GM19328 (cell line): ENCODE measurements at regions not wholly inside any gene's neighbourhood (a gene's known extent, or its start where the extent isn't known, plus 50 kb on each side); places are given as distances from the start of the nearest gene placed in this dataset.

ENCODE experiments used
- ATAC-seq: cut with Tn5 transposase; IDR thresholded peaks from one replicate; pipeline ENCODE4 v1.9.1; 2021; ENCODE audit warnings: mild to moderate bottlenecking, moderate library complexity; ENCODE audit not compliant: unreplicated experiment

DNA sequence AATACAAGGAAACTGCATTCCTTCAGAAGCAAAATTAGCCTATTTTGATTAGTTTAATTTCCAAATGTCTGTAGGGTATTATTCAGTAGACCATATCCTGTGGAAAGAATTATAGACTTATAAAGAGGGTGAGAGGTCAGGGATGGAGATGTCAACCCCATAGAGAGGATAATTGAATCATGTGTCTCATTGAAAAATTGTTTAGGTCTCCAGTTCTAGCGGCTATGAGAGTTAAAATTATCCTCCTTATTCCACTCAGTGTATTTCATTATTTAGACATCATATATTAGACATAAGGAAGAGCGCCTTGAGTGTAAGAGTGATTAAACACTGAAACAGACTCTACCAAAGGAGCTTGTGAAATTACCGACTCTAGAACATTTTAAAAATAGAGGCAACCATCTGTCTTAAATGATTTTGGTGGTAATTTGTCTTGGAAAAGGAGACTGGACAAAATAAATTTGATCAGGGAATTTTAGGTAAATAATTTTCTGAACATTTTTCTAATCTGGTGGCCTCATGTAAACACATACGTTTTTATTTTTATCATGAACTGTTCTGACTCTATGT lies 654.4 kb upstream of the TENM3 start:
- no peak for ATAC-seq

DNA sequence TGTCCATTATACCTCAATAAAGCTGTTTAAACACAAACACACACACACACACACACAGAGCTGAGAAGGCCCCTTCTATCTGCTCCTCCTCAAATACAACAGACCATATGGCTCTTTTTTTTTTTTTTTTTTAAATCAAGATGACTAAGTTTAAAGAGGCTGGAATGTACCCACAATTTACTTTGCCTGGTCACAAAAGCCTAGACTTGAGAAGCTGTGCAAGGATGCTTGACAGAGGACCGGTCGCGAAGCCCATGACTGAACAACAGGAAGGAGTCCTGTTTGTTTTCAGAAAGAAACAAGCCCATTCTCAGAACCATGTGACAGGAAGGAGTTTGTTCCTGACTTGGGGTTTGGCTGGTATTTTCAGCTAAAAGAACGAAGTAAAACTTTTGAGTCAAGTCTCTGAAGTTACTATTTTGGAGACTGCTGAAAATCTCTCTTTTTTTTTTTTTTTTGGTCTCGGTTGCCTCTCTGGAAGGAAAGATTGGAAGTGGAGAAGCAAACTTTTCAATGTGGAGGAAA lies 650.9 kb upstream of the TENM3 start:
- ATAC-seq = no peak

DNA sequence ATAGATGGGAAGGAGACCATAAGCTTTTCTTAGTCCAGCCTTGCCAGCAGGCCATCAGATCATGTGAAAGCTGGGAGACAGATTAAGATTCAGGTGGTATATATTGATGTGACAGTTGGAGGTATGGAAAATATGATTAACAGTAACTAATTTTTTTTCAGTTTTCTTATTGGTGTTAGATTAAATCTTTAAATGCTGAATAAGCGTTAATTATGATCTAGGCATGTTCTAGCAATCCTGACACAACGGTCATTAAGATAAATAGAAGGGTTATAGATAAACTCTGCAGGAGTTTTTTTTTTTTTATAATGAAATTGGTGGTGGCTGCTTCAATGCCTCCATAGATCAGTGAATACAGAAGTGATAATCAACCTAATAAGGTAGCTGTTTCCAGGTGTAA lies 649.5 kb upstream of the TENM3 start:
- no peak for ATAC-seq

DNA sequence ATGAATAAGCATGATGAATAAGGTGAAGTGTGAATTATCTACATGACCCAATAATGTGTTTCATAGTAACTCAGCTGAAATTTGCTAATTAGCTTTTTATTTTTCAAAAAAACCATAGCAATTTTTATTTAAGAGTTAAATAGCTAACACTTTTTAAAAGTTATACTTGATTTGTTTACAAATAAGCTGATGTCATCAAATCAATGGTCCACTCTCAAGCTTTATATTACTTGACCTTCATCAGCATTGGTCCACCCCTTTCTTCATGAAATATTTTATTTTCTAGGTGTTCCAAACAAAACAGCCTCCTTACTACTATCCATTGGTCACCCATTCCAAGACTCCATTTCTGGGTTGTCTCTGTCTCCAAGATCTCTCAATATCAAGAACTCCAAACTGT lies 649.0 kb upstream of the TENM3 start:
- no peak for ATAC-seq

DNA sequence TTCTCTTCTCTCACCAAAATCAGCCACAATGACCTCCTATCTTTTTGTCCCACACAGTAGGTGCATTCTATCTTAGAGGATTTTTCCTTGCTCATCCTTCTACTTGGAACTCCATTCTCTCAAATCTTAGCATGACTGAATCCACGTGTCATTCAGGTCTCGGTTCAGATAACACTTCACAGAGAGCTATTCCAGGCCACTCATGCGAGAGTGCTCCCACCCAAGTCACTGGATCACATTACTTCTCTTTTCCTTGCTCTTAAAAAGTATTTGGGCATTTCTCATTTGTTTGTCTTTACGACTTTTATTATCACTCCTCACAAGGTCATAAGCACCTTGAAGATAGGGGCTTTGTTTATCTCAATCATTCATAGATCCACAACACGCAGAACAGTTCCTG lies 647.5 kb upstream of the TENM3 start:
- no peak for ATAC-seq

DNA sequence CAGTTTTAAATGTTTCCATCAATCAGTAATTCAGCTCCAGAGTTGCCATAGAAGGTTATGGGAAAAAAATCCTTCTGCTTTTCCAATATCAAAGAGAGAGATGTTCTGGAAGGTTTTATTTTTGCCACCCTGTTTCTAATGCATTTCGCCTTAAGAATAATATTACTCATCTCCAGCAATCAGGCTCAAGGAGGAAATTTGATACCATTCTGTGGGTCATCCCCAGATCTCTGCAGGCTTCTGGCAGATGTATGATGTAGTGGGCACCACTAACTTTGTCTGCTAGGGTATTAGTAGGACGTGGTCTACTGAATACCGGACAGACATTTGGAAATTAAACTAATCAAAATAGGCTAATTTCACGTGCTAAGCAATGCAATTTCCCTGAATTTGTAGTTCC lies 645.4 kb upstream of the TENM3 start:
- no peak for ATAC-seq

DNA sequence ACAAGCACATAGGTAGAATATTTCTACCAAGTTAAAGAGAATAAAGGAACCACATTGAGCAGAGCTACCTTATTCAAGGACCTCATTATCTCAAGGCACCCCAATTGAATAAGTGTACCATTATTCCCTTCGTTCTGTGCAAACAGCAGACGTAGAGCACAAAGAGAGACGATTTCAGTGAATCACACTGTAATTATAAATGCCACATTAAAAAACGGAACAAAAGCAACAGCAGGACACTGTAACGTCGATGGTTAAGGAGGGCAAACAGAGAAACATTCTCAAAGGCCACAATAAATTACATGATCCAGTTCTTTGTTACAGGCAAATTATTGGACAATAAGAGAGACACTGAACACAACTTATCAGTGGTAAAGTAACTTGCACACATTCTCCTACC lies 644.1 kb upstream of the TENM3 start:
- no peak for ATAC-seq

DNA sequence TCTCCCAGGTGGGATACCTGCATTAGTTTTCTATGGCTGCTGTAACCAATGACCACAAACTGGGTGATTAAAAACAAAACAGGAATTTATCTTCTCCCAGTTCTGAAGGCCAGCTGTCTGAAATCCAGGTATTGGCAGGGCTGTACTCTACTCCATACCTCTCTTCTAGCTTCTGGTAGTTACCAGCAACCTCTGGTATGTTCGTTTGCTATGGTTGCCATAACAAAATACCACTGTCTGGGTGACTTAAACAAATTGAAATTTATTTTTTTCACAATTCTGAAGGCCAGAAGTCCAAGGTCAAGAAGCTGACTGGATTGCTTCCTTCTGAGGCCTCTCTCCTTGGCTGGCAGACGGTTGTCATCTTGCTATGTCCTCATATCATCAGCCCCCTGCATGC lies 642.1 kb upstream of the TENM3 start:
- ATAC-seq = no peak

DNA sequence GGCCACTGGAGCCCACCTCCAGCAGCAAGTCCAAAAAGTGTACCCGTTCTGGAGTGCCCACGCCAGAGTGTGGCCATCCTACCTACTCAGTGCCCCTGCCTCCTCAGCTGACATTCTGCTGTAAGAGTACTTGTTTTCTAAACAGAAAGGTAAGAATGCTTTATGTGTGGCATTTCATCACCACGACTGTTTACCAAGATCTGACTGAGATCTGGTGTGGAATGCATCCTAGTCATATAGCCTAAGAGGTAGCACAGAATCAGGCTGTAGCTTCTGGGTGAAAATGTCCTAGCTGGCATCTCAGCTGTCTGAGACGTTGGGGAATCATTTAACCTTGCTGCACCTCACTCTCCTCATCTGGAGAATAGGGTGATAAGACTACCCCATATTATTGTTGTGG lies 638.7 kb upstream of the TENM3 start:
- ATAC-seq = no peak

DNA sequence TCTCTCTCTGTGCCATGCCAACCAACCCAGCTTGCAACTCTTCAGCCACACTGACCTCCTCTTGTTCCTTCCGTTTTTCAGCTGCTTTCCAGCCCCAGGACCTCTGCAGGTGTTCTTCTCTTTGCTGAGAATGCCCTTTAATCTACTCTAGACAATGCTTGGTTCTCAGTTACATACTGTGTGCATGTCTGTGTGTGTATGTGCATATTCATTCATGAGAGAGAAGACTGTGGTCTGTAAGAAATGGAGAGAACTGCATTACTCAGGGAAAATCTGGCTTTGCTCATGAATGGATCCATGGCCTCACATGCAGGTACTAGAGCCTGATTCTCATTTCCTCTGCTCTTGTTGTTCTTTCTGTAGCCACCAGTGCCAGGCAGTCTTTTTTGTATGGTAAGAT lies 636.9 kb upstream of the TENM3 start:
- no peak for ATAC-seq

DNA sequence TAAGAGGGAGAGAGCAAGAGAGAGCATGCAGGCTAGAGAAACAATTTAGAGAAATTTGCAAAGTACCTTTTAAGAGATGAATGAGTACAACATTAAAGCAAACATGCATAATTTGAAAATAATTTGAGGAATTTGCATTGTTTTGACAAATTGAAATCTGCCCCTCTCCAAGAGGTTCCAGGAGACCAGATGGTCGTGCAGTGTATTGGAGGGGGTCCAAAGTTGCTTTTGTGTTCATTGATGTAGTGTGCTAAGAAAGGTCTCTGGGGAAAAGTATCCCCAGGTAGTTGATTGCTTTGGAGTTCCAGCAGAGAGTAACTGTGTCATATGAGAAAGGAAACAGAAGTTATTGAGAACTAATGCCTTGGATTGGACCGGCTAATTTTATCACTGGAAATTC lies 635.0 kb upstream of the TENM3 start:
- ATAC-seq = no peak

DNA sequence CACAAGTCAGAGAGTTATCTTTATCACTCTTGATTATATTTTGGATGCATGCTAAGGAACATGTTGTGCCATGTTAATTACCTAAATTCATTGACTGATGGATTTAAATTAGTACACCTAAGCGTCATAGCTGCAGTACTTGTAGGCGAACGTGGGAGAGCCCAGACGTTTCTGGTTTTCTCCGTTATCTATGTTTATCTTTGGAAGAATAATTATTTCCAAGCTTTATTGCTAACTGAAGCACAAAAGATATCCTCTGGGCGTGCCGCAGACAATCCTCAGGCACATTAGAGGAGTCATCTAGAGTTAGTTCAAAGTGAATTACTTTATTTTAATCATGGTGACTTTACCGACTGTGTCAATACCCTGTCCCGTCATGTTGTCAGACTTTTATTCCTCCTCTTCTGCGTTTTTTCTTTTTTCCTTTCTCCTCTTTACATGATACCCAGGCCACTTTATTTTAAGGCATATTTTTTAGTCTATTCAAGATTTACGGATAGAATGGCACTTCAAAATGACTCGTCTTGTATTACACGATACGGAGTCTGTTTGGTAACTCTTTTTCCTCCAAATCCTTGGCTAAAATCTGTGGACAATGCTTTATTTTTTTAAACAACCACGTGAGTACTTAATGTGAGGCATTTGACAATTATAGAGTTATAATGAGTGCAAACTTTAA lies 632.0 kb upstream of the TENM3 start:
- ATAC-seq = no peak

DNA sequence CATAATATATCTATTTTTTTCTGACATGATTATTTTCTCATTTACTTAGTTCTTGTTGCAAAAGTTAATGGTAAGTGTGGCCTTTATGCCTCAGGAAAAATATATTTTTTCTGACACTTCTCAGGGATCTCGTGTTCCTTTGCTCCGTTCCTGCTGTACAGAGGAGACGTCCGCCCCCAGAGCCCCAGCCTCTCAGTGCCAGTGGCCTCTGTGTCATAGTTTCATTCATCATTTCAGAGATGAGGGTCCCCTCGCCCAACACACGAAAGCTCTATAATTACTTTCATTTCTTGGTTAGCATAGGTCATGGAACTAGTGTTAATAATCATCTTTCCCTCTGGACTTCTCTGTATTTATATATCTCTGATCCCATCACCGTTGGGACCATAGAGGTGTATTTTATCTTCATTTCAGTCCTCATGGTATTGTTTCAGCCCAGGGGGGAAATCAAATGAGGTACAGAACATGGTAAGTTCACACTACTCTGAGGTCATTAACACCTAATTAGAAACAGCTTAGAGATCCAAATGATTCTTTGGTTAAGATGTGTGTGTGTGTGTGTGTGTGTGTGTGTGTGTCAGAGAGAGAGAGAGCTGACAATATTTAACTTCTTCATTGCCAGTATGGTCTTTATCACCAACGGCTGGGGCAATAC lies 631.1 kb upstream of the TENM3 start:
- ATAC-seq = no peak

DNA sequence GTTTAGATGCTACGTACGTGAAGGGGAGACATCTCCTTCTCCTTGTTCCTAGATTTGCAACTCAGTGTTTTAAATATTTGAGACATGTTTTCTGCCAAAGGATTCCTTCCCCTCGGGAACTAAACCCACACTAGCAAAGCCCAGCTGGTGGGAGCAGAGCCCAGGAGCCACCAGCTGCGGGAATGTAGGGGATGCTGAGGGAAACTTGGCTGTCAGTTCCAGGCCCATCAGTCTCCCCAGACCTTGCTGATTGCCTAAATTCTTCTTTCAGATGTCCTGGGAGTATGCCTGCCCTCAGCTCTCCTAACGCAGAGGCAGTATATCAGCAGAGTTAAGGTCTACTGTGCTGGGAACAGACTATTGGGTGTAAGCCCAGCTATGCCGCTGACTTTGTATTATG lies 630.0 kb upstream of the TENM3 start:
- ATAC-seq = no peak

DNA sequence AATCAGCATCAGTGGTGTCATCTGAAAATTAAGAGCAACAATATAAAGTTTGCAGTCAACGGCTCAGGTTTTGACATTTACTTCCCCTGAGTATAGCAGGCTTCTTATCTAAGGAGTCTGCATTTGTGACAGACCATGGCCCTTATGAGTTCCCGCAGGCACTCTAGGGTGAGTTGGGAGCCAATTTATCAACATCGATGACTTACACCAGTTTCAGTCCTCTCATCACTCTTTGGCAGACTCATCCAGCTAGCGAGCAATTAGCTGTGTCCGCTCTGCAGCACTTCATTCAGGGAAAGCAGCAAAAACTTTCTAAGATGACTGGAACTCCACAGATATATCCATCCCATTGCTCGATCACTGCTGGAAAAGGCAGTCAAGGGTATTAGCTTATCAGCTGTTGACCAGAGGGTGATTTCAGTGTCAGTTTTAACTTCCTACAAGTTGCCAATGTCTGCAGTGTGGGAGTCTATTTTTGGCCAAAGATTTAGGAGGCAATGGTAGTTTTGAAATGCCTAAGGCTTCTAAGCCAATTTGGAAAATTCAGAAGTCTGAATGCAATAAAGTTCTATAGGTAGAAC lies 625.1 kb upstream of the TENM3 start:
- ATAC-seq = no peak

DNA sequence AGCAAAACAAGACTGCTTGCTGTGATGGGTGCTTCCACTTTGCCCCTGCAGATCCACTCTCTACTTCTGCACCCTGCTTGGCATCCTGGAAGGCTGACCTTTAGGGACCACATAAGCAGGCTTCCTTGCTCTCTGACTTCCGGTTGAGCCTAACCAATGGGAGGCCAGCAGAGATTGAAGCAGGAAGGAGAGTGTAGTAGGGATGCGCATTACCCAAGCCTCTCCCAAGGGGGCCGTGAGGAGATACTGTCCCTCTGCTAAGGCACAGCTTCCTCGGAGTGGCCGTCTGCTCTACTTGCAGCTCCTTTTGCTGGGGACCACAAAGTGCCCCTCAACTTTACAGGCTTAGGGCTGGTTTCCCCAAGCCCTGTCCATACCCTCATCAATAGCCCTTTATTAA lies 624.3 kb upstream of the TENM3 start:
- ATAC-seq = no peak

DNA sequence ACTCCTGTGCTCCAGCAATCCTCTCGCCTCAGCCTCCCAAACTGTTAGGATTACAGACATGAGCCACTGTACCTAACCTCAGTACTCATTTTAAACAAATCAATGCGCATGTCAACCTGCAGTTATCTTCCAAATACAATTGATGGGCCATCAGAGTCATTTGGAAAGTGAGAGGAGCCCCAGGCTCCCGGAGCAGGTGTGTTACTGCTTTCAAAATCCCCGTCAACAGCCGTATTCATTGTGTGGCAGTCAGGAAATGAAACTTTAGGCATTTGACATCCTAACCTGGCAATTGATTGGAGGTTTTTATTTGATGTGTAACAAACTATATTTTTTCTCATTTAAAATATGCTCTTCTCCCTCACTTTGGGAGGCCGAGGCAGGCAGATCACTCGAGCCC lies 623.6 kb upstream of the TENM3 start:
- no peak for ATAC-seq

DNA sequence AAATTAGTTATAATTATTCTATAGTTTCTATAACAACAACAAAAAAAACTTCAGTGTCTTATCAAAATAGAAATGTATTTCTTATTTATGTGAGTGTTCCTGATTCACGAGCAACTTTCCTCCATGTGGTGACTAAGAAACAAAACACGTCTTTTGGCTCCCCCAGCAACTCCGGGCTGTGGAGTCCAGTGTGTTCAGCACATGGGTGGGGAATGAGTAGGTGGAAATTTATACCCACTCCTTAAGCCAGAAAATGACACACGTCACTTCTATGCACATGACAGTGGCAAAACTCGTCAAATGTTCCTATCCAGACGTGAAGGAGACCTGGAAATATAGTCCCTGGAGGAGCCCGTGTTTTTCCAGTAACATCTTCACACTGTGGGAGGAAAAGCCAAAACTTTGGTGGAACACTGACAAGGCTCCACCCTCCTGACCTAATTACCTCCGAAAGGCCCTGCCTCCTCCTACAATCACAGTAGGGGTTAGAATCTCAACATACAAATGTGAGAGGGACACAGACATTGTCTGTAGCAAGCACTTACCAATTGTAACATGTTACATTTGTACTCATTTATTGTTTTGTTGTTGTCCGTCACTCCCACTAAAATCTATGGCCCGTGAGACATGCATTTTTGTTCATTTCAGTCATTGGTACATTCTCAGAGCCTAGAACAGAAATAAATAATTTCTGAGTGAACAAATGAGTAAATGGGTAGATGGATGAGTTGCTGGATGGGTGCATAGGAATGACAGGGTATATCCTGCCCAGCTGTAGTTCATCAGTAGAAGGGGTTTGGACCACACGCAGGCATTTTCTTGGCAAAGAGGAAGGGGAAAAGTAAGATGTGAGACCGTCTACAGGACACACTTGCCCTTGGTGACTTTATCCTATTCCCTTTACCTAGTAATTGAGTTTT lies 605.8 kb upstream of the TENM3 start:
- ATAC-seq = no peak

DNA sequence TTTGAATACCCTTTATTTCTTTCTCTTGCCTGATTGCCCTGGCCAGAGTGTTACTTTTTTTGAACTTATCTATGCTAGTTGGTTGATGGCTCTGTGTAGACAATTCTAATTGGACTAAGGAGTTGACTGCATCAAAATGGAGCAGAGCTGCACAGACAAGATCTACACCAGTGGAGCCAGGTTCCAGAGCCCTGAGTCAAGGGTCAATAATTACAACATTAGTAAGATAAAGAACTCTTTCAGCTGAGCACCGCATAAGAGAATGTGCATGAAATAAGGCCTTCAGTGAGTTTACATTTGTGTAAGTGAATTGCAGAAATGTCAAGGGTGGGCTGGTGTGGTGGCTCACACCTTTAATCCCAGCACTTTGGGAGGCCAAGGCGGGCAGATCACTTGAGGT lies 599.7 kb upstream of the TENM3 start:
- ATAC-seq = no peak

DNA sequence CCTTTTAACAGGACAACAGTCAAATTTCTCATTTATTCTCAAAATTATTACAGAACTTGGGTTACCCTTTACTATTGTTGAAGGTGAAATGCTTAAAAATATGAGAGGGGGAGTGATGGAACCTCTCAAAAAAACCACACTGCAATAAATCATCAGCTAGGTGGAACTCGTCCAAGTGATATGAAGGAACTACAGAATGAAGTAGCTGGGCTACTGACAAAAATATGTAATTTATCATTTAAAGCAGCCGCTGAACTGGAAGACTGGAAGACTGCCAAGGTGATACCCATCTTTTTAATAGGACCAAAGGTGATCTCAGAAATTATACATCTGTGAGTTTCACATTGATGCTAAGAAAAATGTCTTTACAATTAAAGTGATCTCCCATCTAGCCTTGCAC lies 597.7 kb upstream of the TENM3 start:
- no peak for ATAC-seq

DNA sequence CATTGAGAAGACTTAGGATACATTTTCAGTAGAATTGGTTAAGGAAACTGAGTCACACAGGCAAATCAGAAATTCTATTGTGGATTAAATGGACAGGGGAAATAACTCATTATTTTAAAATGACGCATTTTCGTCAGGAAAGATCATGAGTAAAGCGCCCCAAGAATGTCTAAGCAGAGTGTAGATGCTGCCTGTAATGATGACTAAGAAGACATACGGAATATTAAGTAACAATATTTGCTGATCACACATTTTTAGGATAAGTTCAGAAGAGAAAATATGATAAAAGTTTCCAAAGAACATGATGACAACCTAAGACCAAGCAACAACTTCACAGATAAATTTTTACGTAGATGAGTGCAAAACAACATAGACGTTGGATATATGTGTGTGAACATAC lies 596.3 kb upstream of the TENM3 start:
- no peak for ATAC-seq
